NCI-H460 (cell line): ENCODE measurements at regions not wholly inside any gene's neighbourhood (a gene's known extent, or its start where the extent isn't known, plus 50 kb on each side); places are given as distances from the start of the nearest gene placed in this dataset.

Experiments
- DNase-seq: peaks from one replicate; pipeline ENCODE4 v3.0.0-alpha.2; 2016; ENCODE audit warnings: low read depth; ENCODE audit errors: extremely low read depth

DNA sequence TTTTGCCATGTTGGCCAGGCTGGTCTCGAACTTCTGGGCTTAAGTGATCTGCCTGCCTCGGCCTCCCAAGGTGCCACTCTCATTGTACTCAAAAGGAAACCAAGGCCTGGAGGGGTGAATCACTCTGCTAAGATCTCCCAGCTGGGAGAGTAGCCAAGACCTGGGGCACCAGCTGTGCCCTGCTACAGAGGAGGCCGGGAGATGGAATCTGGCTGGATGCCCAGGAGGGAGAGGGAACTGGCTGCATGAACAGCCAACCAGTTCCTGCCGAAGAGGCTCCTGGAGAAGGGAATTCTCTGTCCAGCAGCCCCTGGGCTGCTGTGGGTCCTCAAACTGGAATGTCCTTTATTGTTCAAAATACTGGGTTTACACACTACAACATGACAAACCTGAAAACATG lies 238.7 kb upstream of the CIBAR2 start:
- DNase-seq, result peak; percentile 22

DNA sequence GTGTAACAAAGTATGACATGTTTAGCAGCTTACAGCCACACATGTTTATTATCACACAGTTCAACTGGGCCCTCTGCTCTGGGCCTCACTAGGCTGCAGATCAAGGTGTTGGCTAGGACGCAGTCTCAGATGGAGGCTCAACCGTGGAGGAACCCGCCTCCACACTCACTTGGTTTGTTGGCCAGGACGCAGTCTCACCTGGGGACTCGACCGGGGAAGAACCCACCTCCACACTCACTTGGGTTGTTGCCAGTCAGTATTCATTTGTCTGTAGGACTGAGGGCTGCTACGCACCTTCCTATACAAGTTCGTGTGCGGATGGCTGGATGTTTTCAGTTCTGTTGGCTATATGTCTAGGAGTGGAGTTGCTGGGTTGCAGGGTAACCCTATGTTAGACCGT lies 240.7 kb upstream of the CIBAR2 start:
- no peak for DNase-seq

DNA sequence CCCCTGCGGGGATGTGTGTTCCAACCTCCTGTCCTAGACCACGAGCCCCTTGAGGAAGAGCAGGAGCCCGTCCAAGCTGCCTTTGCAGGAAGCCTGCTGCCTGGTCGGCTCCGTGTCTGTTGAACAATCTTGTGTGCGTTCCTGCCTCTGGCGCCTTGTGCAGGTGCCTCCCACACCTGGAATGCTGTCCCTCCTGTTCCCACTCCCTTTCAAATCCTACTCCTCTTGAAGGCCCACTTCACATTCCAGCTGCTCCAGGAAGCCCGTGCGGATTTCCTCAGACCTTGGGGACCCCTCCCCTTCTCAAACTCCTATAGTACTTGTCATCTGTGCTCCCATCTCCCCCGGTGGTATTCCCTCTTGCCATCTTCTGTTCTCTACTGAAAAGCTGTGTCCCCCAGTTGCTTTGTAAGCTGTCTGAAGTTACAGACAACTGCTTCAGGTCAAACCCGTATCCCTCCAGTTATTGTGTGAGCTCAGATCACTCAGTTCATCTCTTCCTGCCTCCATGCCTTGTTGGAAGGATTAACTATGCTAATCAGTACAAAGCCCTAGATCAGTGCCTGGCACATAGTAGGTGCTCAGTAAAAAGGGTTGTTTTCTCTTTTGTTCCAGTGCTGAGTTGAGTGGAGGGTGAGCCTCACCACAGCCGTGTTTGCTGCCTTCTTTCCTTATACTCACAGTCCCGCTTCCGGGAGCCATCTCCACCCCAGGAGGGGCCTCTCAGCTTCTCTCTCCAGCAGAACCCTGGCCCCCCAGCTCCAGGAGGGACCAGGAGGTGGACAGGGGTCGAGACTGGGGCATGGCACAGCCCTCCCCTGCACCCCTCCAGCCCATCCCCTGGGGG lies 241.8 kb upstream of the CIBAR2 start:
- DNase-seq, result no peak

DNA sequence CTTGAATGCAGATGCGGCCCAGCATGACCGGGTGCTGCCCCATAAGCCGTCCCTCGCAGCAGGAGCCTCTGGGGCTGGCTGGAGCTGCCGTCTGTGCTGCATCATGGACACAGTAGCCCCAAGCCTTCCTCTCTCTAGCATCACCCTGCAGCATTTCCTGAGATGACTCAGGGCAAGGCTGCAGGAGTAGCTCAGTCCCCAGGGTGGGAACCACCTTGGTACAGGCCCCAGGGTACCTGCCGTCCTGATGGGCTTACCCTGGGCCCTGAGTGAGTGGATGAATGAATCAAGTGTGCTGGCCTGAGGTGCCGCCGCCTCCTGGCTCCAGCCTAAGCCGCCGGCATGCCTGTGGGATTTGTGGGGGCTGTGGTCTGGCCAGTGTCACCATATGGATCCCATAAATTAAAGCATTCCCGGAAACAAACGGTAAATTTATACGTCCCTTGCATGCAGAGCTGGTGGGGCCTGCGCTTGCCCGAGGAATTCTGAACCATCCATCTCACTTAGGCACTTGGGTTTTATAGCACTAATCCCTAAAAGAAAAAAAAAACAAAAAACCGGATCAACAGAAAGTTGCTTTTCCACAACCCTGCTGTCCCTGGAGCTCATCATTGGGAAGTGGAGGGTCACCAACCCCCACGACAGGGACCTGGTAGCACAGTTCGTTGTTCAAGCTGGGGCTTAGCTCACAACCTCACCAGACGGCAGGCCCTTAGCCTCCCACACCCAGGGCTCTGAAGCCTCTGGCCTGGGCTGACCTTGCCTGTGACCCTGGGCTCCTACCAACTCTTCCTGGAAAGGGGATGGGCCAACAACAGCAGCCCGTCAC lies 242.6 kb upstream of the CIBAR2 start:
- DNase-seq, result no peak

DNA sequence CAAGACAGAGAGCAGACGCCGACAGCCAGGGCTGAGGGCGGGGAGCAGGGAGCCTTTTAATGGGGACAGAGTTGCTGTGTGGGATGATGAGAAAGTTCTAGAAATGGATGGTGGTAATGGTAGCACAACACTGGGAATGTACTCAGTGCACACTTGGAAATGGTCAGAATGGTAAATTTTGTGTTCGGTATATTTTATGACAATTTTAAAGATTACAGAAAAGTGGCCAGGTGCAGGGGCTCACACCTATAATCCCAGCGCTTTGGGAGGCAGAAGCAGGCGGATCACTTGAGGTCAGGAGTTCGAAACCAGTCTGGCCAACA lies 243.2 kb upstream of the CIBAR2 start:
- DNase-seq, result no peak

DNA sequence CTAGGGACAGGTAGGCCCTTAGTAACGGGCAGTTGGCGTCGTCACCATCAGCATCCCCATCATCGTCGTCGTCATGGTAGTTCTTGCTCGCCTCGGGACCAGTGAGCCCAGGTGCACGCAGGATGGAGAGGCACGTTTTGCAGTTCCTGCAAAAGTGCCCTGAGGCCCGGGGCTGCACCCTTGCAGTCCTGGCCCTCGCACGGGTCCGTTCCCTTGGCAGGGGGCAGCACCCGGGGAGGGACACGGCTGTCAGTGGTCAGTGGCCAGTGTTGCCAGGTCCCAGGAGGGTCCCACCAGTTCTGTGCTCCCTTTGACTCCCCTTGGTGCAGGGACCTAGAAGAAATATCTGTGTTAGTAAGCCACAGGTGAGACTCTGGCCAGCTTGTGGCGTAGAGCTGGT lies 243.9 kb upstream of the CIBAR2 start:
- DNase-seq, result no peak

DNA sequence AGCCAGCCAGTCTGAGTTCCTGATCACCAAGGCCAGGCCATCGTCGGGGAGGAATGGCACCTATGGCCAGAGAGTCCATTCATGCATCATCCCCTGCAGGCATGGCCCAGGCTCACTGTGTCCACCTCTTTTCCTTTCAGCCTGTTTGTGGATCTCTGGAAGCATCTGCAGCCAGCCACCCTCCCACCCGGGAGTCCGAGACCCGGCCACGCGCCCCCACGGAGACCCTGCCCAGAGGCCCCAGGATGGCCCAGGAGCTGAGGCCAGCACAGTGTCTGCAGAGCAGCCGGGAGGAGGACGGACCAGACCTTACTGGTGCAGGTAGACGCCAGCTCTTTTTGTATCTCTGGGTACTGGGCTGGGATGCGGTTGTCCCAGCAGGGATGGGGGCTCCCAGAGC lies 245.1 kb upstream of the CIBAR2 start:
- DNase-seq, result no peak

DNA sequence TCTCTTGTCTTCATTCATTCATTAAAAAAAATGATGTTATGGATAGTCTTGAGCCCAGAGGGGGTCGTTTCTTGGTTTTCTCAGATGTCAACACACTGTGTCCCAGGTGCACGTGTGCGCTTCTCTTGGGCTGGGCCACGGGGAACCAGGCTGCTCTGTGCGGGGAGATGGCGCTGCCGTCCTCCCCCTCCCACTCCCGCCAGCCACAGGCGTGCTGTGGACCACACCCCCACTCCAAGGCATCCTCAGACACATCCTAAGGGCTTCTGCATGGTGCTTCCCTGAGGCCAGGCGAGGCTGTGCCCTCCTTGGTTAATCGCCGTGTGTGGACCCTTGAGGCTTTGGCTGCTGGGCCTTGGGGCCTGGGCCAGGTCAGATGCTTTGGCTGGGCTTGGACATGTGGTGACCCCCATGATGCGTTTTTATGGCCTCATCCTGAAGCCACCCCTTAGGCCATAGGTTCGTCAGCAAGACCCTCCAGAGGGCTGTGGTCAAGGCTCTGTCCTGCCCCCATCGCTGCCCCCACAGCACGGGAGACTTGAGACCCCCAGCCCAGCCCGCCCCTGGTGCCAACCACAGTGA lies 245.7 kb upstream of the CIBAR2 start:
- DNase-seq, result no peak

DNA sequence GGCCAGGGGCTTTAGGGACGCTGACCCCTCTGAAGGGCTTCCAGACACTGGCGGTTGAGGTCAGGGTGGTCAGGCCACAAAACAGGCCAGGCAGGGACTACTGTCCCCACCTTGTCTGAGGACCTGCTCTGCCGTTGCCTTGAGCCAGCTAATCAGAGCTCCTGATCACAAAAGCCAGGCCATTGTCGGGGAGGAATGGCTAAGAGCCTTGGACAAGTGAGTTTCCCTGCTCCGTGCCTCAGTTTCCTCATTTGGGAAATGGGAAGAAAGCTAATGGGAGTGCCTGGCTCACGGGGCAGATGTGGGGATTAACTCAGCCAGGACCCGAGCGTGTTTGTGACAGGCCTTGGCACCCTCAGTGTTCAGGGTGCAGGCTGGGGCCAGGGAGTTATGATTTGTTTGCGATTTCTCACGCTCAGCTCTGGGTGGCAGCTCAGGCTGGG lies 246.5 kb upstream of the CIBAR2 start:
- DNase-seq, result no peak

DNA sequence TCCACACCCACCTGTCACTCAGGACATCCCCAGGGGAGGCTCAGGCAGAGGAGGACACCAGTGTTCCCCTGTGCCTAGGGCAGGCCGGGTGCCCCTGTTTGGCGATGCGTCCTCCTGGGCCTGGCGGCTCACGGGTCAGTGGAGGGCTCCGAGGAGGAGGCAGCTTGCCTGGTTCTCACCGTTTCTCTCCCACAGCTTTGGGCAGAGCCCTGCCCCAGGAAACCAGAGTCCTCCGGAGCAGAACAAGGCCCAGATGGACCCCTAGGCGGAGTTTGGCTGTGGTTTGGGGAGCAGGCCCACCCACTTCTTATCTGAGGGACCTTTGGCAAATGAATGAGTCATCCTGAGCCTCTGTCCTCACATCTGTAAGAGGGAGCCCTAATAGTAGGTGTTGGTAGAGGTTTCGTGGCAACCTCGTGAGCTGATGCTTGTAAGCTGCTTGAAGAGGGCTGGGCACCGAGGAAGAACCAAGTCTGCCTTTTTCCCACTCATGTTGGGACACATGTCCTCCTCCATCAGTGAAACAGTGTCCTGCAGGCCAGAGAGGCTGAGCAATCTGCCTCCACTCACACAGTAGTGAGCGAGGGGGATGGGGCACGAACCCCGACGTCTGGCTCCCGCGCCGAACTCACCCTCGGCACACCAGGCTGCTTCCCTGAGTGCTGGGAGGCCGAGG lies 247.0 kb upstream of the CIBAR2 start:
- DNase-seq, result no peak

DNA sequence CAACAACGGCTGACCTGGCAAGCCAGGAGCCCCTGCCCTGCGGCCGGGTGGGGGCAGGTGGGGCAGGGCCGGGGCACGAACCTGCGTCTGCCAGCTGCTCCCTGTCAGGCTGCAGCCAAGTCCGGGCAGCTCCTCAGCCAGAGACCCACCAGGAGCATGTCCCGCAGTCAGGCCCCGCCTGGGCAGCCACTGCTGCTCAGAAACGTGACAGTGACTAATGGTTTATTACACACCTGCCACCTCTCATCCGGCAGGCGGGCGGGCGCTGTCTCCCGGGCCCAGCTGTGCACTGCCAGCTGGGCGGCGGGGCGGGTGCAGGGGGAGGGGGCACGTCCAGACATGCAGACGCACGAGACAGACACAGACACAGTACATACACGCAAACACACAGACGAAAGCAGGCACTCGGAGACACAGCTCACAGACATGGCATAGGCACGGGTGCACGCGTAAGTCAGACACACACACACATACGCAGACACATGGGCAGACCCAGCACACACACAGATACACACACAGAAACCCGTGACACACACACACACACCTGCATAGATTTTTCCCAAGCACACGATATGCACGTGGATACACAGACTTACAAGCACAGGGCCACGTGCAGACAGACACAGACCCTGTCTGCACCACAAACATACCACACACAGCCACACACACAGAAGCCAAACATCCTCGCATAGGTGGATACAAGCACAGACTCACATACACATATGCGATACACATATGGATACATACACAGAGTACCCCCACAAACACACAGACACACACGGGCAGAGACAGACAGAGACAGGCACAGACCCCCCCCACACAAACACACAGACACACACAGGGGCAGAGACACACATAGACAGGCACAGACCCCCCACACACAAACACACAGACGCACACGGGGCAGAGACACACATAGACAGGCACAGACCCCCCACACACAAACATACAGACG lies 248.3 kb upstream of the CIBAR2 start:
- DNase-seq, result no peak

DNA sequence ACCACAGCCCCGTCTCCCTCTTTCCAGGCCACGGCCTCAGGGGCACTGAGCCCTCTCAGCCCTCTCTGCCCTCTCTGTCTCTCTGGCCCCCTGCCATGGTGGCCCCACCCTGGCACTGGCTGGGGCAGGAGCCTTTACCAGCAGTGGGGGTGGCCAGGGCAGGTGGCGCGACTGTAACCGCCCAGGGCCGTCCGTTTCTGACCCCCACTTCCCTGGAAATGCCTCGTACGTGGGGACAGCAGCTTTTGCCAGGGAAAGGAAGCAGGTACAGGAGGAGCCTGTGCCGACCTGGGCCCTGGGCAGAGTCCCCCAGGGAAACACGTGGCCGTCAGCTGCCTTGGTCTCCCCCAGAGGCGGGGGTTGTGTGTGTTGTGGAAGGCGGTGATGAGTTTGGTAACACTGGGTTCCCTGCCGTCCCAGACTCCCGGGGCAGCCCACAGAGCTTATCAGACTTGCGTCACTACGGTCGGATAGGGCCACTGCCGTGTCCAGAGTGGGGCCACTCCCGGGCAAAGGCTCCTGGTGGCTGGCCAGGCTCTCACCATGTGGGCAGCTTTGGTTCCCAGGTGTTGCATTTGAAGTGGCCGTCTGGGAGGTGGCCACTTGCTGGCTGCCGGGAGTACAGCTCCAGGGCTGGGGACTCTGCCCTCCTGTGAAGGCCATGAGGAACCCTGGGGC lies 249.3 kb upstream of the CIBAR2 start:
- DNase-seq, result no peak

DNA sequence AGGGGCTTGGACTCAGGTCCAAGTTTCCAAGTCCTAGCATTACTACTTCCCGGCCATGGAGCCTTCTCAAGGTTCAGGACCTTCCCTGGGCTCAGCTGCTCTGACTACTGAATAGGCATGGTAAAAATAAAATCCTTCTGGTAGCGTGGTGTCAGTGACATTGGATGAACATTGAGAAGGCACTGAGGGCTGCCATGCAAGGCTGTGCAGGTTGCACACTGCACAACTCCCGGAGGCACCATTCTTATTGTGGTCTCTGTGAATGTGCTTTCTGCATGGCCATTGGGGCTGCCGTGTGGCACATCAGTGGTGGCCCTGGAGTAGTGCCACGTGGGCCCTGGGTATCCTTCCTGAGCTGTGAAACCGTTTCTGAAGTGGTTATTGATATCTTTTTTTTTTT lies 250.2 kb upstream of the CIBAR2 start:
- DNase-seq, result no peak

DNA sequence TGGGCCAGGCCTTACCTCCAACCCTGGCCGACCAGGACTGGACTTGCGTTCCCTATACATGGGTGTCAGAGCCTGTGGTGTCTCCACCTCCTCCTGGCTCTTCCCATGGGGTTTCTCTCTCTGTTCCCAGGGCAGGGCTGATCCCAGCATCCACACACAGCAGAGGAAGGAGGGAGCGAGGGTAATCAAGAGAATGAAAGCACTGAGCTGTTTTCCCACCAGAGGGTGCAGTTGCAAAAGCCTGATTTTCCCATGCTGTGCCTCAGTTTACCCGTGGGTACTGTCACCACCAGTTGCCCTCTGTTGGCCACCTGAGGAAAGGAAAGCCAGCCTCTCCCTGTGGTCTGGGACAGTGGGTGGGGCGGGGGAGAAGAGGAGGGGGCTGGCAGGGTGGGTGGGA lies 249.7 kb upstream of the GSE1 start:
- DNase-seq, result no peak

DNA sequence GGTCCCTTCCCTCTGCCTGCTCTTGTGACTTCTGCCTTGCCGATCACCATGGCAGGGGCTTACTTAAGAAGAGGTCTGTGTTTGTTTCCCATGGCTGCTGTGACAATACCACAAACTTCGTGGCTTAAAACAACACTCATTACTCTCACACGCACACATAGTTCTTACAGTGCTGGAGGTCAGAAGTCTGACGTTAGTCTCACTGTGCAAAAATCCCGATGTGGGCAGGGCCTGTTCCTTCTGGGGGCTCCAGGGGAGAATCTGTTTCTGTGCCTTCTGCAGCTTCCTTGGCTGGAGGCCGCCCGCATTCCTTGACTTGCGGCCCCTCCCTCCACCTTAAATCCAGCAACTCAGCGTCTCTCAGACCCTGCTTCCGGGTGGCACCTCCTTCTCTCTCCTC lies 249.2 kb upstream of the GSE1 start:
- no peak for DNase-seq

DNA sequence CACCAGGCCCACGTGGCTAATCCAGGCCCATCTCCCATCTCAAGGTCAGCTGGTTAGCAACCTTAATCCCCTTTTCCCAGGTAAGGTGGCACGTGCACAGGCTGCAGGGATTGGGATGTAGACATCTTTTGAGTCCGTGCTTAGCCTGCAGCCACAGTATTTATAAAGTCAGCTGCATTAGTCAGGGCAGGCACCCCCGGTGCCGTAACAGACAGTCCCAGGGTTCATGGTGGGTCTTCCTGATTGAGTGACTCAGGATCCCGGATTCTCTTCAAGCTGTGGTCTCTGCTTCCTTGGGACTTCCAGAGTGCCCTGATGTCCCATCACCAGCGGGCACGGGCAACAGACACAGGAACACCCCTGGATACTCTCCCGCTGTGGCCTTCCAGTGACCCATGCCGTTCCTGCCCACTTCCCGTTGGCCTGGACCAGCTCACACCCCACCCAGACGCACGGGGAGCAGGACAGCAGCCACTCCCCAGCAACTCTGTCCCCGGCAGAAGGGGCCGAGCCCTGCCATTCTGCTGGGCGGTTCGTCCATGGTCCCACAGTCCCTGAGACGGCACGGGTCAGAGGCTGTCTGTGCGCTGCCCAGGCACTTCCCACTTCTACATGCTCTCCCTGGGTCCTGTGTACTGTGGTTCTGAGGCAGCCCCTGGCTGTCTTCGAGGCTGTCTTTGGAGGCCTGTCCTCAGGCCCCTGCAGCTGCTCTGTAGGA lies 248.6 kb upstream of the GSE1 start:
- DNase-seq, result no peak

DNA sequence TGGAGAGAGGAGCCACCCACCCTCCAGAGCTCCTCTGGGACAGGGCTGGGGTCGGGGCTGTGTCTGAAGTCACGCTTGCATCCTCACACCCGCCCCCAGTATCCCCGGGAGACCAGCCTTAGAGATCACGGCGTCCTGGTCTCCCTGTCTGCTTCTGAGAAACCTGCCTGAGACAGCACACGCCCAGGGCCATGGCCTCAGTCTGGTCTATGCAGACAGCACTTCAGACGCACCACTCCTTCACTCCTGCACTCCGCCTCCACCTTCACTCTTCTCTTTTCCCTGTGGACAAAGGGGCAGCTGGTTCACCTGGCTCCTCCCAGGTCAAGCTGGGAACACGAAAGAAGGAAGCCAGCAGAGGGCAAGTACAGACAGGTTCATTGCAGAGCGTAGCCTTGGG lies 248.0 kb upstream of the GSE1 start:
- no peak for DNase-seq

DNA sequence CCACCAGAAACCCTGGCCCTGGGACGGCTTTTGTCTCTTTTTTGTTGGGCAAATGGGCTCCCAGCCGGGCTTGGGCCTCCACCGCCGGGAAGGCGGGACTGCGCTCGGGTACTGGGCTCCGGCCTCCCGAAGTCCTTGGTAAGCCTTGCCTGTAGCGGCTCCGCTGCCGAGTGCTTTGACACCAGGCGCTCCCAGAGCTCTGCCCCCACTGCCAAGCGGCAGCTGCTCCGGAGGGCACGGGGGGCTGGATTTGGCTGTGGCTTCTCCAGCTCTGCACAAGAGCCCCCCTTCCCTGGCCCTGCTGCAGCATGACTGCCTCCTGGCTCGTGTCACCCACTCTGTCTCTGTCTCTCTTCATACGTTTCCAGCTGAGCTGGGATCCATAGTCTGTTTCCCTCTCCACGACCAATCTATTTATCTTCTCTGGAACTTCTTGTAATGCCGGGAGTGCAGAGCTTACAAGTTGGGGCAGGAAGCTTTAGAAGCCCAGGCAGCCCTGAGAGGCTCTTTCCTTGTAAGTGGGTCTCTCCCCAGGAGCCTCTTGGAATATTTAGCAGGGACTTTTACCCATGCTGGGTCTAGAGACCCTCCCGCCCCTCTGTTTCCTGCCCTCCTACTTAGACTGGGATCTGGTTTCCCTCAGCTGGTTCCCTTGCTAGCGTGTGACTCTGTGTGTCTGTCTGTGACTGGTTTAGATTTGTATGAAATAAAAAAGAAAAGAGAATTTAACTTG lies 246.9 kb upstream of the GSE1 start:
- DNase-seq, result no peak
